ENCODE measurements at regions not wholly inside any gene's neighbourhood (a gene's known extent, or its start where the extent isn't known, plus 50 kb on each side); places are given as distances from the start of the nearest gene placed in this dataset.
"Not testable (repeated sequence)": the region's sequence is repeated elsewhere in the genome, so short reads cannot be mapped to it uniquely, and the experiment has no call there.

- no peak overlapping the region for H3K4me3 ChIP-seq (replicated peaks; ENCODE audit: low read depth, low read length)
- TF ChIP-seq CTCF (IDR thresholded peaks at IDR 0.05; ENCODE audit: low read depth, low read length, missing control alignments): no peak
- DNase-seq (ENCODE audit: extremely low read depth, low read depth): no peak
Observed at GRCh38 chr5:38615042-38615441, 58.6 kb upstream of the LIFR start.

GRCh38 chr5:38615981-38616451 lies 59.6 kb upstream of the LIFR start:
- TF ChIP-seq CTCF (IDR thresholded peaks at IDR 0.05; ENCODE audit: low read depth, low read length, missing control alignments): no peak
- no peak overlapping the region for H3K4me3 ChIP-seq (replicated peaks; ENCODE audit: low read depth, low read length)
- peak; percentile 70 for DNase-seq (ENCODE audit: extremely low read depth, low read depth)

- no peak for DNase-seq (ENCODE audit: extremely low read depth, low read depth)
- H3K4me3 ChIP-seq (replicated peaks; ENCODE audit: low read depth, low read length): no peak overlapping the region
- no peak for TF ChIP-seq CTCF (IDR thresholded peaks at IDR 0.05; ENCODE audit: low read depth, low read length, missing control alignments)
Observed at GRCh38 chr5:38618154-38618553, 61.7 kb upstream of the LIFR start.

GRCh38 chr5:38621331-38621730 lies 64.9 kb upstream of the LIFR start:
- no peak for TF ChIP-seq CTCF (IDR thresholded peaks at IDR 0.05; ENCODE audit: low read depth, low read length, missing control alignments)
- H3K4me3 ChIP-seq (replicated peaks; ENCODE audit: low read depth, low read length): no peak overlapping the region
- no peak for DNase-seq (ENCODE audit: extremely low read depth, low read depth)

- no peak overlapping the region for H3K4me3 ChIP-seq (replicated peaks; ENCODE audit: low read depth, low read length)
- TF ChIP-seq CTCF (IDR thresholded peaks at IDR 0.05; ENCODE audit: low read depth, low read length, missing control alignments): no peak
- DNase-seq (ENCODE audit: extremely low read depth, low read depth): no peak
Observed at GRCh38 chr5:38621840-38622437, 65.5 kb upstream of the LIFR start.

GRCh38 chr5:38622723-38623129 lies 66.3 kb upstream of the LIFR start:
- no peak overlapping the region for H3K4me3 ChIP-seq (replicated peaks; ENCODE audit: low read depth, low read length)
- no peak for TF ChIP-seq CTCF (IDR thresholded peaks at IDR 0.05; ENCODE audit: low read depth, low read length, missing control alignments)
- no peak for DNase-seq (ENCODE audit: extremely low read depth, low read depth)

- not testable (repeated sequence) for H3K4me3 ChIP-seq (replicated peaks; ENCODE audit: low read depth, low read length); DNase-seq (ENCODE audit: extremely low read depth, low read depth)
Observed at GRCh38 chr5:38624541-38624940, 68.1 kb upstream of the LIFR start.

- DNase-seq (ENCODE audit: extremely low read depth, low read depth); H3K4me3 ChIP-seq (replicated peaks; ENCODE audit: low read depth, low read length): not testable (repeated sequence)
Observed at GRCh38 chr5:38631376-38631775, 74.9 kb upstream of the LIFR start.
